D341Med (cell line): ENCODE measurements at regions not wholly inside any gene's neighbourhood (a gene's known extent, or its start where the extent isn't known, plus 50 kb on each side); places are given as distances from the start of the nearest gene placed in this dataset.

Experiments
- DNase-seq: peaks from one replicate; pipeline ENCODE4 v3.0.0; 2012; ENCODE audit warnings: low spot score

DNA sequence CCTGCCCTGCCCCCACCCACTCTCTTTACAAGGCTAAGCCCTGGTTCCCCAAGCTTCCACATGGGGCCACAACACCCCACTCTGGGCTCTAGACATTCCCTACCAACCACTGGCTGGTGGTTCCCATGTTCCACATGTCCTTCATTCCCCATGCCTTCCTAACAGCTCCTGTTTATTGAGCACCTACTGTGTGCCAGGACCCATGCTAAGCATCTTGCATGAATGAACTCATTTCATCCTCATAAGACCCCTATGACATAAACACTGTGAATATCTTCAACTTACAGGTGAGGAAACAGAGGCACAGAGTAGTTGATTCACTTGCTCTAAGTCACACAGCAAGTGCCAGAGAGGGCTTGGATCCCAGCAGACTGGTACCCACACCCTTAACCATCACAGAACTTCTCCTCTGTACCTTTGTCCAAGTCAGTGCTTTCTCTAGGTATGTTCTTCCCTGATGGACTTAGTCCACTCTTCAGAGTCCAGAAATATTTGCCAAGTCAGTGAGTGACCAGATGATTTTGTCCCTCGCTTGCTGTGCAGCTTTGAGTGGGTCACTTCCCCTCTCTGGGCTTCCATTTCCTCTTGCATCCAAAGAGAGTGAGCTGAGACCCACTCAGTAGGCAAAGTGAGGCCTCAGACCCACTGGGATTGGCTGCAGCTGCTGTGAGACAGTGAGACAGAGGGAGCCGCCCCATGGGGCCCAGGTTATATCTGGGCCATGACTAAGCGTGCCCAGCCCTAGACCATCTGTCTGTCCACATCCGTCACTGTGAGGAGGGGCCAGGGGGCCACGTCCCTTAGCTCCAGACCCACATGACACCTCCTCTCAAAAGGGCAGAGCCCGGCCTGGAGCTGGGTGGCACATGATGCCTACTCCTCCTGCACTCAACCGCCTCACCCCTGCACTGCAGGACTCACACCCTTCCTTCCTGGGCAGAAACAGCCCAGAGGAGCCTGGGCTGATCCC, 132.4 kb downstream of the MN1 start:
- peak; percentile 60 for DNase-seq

DNA sequence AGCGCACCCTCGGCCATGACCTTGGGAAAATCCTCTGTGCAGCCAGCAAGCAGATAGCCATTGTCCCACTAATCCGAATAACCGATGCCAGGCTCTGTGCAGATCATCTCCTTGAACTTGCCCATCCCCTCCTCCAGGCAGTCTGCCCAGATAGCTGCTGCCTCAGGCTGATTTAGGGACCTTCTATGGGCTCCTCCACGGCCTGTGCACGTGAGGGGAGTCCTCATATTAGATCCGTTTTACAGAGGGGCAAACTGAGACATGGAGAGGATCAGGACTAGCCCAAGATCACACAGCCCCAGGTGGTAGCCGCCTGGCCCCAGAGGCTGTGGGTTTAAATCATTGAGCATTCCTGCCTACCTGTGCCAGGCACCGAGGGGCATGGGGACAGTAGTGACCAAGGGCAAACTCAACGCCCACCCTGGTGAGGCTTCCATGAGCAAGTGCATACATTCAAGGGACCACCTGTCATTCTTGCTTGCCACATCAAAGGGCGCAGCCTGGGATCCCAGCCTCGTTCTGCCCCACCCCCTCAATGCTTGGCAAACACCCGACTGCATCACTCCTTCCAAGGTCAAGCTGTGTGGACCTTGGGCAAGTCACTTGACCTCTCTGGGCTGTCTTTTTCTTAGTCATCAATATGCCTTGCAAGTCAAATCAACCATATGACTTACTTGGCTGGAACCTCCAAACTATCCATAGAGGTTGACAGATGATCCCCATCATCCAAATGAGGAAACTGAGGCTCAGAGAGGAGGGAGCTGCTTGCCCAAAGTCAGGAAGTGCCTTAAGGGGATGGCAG, 131.6 kb downstream of the MN1 start:
- DNase-seq, result no peak

DNA sequence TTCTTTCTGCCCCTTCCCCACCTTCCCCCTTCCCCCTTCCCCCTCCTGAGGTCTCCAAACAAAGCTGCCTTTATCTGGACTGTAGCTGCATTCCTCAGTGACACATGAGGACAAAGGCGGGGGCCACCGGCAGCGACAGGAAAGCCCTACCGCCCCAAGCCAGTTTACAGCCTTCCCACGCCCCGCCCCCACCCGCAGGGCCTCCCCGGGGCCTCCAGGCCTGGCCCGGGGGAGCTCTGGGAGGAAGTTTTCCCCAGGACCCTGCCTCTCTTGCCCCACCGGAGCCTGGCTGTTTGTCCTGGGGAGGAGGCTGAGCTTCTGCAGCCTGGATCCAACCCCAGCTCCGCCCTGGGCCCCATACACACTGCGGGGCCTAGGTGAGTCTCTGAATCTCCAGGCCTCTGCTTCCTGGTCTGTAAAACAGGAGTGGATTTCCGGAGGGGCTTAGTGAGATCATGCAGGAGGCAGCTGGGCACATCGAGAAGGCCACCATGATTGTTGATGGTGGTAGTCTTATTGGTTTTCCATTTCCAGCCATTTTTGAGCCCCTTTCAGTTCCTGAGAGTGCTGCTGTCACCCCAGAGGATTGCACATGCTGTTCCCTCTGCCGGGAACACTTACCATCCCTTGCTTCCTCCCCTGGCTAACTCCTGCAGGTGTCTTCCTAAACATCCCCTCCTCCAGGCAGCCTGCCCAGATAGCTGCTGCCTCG, 130.7 kb downstream of the MN1 start:
- DNase-seq, result no peak

DNA sequence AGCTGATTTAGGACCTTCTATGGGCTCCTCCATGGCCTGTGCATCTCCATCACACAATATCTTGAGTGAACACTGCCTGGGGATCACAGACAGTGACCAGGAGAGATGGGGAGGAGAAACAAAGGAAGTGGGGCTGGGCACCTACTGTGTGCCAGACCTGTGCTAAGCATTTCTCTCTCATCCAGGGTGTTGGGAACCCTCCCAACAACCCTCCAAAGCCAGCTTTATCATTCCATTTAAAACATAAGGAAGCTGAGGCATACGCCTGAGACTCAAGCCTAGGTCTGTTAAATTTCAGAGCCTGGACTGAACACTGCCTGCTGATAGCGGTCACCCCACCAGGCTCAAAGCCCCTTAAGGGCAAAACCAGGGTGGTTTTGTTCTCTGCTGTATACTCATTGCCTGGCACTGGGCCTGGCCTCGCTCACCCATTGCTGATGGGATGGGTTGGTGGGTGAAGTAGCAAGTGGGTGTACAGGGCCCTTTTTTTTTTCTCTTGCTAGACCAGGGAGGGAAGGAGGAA, 130.1 kb downstream of the MN1 start:
- no peak for DNase-seq

DNA sequence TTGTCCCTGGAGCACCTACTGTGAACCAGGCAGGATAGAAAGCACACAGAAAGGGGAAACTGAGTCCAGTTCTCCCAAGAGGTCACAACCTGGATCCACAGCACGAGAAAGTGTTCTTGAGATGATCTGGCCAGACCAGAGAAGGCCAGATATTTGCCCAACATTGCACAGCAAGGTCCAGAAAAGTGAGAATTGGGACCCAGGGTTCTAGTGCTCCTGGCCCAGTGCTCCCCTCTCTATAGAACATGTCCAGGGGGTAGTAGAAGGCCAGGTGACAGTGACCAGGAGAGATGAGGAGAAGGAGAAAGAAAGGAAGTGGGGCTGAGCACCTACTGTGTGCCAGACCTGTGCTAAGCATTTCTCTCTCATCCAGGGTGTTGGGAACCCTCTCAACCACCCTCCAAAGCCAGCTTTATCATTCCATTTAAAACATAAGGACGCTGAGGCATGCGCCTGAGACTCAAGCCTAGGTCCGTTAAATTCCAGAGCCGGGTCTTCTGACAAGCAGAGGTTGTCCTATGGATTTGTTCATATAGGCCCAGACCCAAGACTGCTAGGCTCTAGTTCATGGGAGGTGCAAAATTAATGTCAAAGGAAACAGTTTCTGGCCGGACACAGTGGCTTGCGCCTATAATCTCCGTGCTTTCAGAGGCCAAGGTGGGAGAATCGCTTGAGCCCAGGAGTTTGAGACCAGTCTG, 128.7 kb downstream of the MN1 start:
- no peak for DNase-seq

DNA sequence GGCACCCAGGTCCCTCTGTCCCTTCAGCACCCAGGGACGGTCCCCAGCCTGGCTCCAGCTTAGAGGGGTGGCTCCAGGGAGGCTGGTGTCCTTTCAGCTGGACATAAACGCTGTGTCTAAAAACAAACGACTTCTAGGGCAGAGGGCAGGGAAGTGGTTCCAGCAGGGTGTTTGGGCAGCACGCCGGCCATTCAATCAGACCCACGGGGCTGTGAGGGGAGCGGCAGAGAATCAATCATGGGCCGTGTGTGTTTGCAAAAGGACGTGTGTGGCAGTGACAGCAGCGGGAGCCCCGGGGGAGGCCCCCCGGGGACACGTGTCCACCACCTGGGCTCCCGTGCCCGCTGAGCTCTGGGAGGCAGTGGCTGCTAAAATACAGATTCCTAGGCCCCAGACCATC, 127.7 kb downstream of the MN1 start:
- DNase-seq, result no peak

DNA sequence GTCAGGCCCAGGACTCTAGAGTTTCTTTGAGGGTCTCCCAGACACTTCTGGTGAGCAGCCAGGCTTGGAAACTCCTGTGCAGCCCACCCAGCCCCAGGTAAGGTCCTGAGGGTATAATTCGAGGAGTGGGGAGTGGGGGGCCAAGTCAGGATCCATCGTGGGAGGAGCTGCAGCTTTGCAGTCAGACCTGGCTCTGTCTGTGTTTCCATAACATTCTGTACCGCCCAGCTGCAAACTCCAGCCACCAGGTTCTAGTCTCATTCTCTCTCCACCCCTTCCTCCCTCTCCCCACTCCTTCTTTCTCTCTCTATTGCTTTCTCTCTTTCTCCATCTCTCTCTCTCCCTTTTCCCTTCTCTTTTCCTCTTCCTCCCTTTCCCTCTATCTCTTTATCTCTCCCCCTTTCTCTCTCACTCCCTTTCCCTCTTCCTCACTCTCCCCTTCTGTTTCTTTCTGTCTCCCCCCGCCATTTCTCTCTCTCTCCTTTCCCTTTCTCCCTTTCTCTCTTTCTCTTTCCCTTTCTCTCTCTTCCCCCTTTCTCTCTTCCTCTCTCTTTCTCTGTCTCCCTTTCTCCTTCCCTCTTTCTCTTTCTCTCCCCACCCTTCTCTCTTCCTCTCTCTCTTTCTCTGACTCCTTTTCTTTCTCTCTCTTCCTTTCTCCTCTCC, 127.2 kb downstream of the MN1 start:
- no peak for DNase-seq

DNA sequence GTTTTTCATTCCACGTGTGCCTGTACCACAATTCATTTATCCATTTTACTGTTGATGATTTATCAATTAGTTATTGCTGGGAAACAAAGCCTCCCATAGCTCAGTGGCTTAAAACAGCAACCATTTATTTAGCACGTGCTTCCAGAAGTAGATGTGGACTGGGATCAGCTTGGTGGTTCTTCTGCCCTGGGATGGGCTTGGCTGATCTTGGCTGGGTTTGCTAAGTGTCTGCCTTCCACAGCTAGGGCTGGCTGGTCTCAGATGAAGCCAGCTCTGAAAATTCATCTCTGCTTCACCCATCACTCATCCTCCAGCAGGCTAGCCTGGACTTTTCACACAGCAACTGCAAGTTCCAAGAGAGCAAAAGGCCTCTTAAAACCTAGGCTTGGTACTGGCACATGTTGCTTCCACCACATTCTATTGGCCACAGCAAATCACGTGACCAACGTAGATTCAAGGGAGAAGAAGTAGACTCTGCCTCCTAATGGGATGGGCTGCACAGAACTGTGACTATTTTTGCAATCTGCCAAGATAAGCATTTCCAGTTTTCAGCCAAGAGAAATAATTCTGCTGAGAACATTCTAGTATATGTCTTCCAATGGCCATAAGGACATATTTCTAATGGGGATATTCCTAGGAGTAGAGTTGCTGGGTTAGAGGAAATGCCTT, 124.9 kb downstream of the MN1 start:
- DNase-seq, result no peak

DNA sequence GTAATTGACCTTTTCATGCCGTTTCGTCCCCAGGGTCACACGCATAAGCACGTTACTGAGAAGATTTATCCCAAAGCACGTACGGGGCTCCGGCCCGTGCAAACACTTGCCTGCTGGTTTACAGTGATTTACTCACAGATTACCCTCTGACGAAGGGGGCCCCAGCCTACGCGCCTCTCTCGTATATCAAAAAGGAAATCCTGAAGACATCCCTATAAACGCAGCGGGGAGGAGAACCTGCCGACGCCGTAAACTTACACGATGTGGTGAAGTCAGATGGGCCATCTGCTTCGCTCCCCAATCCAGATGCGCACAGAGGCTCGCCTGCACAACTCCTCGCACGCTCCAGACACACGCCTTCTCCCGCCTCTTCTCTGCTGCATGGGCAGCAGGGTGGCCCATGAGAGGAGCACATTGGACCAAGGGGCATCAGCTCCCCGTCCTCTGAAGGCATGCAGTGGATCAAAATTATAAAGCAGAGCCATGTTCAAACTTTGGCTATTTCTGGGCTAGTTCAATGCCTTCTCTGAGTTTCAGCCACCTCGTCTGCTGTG, 123.6 kb downstream of the MN1 start:
- DNase-seq, result no peak

DNA sequence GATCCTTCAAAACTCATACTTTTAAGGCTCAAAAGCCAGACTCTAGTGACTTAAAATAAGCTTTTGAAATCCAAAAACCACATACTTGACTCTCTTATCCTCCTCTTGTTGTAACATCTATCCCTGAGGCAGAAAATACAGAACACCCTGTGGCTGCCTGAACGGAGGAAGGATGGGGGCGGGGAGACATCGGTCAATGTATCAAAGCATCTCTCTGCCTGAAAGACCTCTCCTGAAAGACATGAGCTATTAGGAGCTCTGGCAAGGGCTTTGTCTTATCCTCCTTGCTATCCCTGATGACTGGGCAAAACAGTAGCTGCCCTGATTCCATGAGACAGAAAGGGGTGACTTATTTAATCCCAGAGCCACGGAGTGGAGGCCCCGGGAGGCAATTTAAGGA, 122.4 kb downstream of the MN1 start:
- no peak for DNase-seq

DNA sequence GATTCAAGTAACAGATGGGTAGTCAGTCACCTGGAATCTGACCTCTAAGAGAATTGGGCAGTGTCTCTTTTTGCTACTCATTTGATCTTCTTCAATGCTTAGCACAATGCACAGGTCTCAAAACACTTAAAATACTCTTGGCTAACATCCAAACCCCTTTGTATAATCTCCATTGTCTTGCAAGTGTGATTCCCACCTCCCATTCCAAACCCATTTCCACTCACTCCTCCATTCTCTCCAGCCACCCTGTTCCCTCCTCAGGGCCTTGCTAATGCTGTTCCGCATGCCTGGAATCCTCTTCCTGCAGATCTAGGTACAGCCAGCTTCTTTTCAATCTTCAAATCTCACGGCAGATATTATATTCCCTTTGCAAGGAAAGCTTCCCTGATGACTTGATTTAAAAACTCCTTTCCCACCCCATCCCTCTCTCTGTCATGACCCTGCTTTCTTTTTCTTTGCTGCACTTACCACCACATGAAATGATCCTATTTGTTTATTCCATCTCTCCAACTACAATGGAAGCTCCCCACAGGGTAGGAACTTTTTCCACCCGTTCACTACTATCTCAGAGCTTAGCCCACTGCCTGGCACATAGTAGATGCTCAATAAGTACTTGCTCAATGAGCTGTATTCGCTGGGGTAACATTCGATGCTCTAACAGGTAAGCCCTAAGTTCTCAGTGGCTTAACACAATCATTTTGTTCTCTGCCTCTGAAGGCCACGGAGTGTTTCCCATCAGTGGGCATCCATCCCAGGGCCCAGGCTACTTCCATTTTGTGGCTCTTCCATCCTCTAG, 121.7 kb downstream of the MN1 start:
- no peak for DNase-seq

DNA sequence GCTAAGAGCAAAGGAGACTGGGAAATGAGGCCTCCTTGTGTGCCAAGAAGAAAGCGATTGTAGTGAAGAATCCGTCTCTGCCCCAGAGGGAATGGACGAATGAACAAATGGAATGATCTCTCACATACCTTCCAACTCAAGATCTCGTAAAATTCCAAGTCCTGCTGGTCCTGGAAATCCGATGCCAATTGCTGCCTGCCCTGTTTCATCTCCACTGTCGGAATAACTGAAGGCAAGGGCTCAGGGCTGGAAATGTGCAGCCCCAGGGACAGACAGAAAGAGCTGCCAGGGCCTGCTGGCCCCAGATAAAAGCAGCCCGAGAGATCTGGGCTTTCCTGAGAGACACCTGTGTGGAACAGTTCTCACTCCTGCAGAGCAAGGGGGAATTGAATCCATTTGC, 120.9 kb downstream of the MN1 start:
- no peak for DNase-seq

DNA sequence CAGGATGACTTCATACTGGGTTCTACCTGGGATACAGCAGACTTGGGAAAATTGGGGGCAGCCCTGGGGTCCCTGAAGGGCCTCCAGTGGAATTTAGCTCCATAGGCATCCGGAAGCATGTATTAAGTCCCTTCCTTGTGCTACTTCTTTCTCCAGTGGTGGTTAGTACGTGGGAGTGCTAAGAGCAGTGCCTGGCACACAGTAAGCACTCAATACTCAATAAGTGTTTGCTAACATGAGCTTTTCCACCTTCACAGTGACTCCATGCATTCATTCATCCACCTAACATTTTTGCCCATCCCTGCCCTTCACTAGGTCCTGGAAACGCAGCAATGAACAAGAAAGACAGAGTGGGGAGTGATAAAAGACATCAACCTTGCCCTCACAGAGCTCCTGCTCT, 120.5 kb downstream of the MN1 start:
- DNase-seq, result no peak

DNA sequence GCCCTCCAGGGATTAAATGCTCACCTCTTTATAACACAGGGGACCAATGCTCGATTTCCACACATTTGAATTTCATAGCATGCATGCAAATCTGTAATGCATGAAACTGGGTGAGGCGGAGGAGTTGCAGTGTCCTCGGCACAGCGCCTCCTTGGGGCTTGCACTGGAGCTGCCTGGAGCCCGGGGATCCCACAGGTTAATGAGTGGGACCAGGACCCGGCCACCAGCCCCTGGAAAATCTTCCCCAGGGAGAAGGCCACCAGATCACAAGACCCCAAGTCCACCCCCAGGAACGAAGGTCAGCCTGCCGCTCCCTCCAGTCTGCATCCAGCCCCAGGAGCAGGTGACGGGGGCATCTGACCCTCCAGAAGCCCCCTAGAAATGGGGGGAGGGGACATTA, 119.1 kb downstream of the MN1 start:
- DNase-seq, result peak; percentile 50

DNA sequence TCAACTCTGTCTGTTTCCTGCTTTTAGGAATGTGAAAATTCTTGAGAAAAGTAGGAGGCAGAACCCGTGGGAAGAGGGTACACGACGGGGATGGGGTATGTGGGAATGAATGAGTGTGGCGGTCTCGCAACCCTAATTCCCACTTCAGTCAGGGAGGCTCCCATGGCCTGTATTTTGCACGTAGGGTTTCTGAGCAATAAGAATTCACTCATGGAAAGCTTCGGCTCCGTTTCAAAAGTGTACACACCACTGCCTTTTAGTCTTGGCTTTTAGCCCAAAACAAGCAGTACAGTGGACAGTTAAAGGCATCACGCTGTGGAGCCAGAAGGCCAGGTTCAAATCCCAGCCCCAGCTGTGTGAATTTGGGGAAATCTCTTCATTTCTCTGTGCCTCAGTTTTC, 116.7 kb downstream of the MN1 start:
- DNase-seq, result no peak

DNA sequence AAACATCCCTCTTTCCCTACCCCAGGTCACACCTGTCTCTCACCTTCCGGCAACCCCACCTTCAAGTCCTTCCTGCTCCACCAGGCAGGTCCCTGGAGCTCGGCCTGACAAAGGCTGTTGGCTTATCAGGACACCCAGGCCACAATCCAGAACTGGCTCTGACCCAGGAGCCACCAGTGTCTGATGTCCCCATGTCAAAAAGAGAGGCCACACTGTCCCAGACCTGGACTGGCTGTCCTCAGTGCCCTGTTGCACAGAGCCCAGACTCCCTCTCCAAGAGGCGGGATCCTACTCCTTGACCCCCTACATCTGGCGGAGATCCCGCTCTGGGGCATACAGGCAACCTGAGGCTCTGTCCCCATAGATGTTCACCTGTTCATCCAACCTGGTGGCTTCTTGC, 116.0 kb downstream of the MN1 start:
- no peak for DNase-seq

DNA sequence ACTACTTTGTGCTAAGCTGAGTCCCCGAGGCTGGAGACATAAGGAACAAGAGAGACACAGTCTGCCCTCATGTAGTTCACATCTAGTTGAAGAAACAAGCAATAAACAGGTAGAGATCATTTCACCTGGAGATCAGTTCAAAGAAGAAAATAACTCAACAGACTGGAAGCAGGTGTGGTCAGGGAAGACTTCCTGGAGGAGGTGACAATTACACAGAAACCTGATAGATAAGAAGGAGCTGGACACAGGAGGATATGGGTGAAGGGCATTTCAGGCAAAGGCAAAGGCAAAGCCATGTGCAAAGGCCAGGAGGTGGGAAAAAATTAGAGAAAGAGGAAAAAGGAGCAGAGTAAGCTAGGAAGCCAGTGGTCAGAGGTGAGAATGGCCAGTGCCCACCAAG, 115.6 kb downstream of the MN1 start:
- no peak for DNase-seq

DNA sequence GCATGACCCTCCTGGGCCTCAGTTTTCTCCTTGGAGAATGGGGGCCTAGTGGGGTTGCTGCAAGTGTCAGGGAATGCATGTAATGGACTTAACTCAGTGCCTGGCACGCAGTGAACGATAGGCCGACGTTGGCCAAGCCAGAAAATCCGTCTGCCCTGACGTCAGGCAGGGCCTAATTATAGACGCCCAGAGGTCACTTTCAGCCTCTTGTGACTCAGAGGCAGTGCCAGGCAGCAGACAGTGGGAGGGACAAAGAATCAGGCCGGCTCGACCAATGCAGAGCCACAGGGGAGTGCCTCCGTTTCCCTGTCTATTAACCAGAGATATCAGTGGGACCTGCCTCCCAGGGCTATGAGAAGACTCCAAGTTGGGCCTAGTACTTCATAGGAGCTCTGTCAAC, 115.0 kb downstream of the MN1 start:
- no peak for DNase-seq

DNA sequence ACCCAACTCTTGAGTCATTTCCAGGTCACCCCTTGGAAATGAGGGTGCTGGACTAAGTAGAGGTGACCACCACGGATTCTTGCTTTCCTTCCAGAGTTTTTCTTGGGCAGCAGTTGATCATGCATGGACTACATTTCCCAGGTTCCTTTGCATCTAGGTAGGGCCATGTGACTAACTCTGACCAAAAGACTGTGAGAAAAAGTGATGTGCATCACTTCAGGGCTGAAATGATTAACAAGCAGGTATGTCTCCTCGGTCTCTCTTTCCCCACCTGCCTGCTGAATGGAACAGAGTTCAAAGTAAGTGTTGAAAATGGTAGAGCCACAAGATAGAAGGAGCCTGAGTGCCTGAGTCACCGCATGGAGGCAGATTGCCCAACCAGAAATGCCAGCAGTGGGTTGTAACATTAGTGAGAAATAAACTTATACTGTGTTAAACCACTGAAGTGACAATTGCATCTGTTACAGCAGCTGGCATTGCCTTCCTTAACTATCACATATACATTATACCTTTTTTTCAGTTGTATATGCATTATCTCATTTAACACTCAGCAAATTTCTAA, 113.5 kb downstream of the MN1 start:
- no peak for DNase-seq
